ENCODE measurements at regions not wholly inside any gene's neighbourhood (a gene's known extent, or its start where the extent isn't known, plus 50 kb on each side); places are given as distances from the start of the nearest gene placed in this dataset.
A peak's percentile ranks its signal among the peaks of the same experiment; 100 is the strongest.
"Not testable (repeated sequence)": the region's sequence is repeated elsewhere in the genome, so short reads cannot be mapped to it uniquely, and the experiment has no call there.

DNA sequence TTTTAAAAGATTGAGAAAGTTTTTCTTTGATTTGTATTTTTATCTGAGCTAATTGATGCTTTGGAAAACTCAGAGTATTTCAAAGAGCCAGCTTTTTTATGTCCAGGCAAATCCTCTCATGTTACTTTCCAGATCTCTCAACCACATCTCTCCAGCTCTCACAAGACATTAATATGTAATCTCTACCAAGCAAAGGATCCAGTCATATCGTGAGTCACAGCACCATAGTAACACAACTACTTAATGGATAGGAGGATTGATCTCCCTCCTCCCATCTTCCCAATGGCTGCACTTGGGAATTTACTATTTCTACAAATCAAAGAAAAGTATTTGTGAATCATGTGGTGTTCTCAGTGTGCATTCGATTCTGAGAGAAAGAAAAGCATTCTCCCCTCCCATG, 63.3 kb downstream of the POU4F1 start:
- no peak overlapping the region for H3K4me3 ChIP-seq
- Mint-ChIP-seq H3K27ac (no peak overlapping the region), H3K4me1 (peaks cover 13% of the 10 kb centered on the region), H3K36me3 (no peaks in the 10 kb centered on the region), H3K27me3 (ENCODE audit: insufficient read depth, low read depth) (peaks cover 2% of the 10 kb centered on the region), H3K4me3 (no peak overlapping the region), H3K9me3 (no peaks in the 10 kb centered on the region)
- no peaks in the 10 kb centered on the region for H3K9me3 ChIP-seq (ENCODE audit: low read depth)
- H3K27me3 ChIP-seq: no peaks in the 10 kb centered on the region
- no peak for DNase-seq (ENCODE audit: low spot score)
- no peaks in the 10 kb centered on the region for H3K79me2 ChIP-seq (ENCODE audit: low read depth)
- H3K4me1 ChIP-seq: peaks cover 10% of the 10 kb centered on the region
- H3K27ac ChIP-seq: no peak overlapping the region
- H4K20me1 ChIP-seq (ENCODE audit: low read depth): no peaks in the 10 kb centered on the region
- no peaks in the 10 kb centered on the region for H3K36me3 ChIP-seq
- TF ChIP-seq, protein P1, sequence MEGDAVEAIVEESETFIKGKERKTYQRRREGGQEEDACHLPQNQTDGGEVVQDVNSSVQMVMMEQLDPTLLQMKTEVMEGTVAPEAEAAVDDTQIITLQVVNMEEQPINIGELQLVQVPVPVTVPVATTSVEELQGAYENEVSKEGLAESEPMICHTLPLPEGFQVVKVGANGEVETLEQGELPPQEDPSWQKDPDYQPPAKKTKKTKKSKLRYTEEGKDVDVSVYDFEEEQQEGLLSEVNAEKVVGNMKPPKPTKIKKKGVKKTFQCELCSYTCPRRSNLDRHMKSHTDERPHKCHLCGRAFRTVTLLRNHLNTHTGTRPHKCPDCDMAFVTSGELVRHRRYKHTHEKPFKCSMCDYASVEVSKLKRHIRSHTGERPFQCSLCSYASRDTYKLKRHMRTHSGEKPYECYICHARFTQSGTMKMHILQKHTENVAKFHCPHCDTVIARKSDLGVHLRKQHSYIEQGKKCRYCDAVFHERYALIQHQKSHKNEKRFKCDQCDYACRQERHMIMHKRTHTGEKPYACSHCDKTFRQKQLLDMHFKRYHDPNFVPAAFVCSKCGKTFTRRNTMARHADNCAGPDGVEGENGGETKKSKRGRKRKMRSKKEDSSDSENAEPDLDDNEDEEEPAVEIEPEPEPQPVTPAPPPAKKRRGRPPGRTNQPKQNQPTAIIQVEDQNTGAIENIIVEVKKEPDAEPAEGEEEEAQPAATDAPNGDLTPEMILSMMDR (IDR thresholded peaks at IDR 0.05): no peak
- no peak for TF ChIP-seq EZH2phosphoT487 (IDR thresholded peaks at IDR 0.05)
- peaks cover 11% of the 10 kb centered on the region for H3F3A ChIP-seq (ENCODE audit: low read depth)
- no peak overlapping the region for H3K9ac ChIP-seq
- H3K4me2 ChIP-seq: no peak overlapping the region
- peak overlapping the region; percentile 59 for H2AFZ ChIP-seq (replicated peaks)

DNA sequence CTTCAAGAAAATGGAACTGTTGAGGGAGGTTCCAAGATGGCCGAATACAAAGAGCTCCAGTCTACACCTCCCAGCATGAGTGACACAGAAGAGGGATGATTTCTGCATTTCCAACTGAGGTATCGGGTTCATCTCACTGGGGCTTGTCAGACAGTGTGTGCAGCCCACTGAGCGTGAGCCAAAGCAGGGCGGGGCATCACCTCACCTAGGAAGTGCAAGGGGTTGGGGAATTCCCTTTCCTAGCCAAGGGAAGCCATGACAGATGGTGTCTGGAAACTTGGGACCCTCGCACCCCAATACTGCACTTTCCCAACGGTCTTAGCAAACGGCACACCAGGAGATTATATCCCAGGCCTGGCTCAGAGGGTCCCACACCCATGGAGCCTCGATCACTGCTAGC, 77.3 kb downstream of the POU4F1 start:
- not testable (repeated sequence) for H3K27me3 ChIP-seq; H3K4me2 ChIP-seq; H3K9me3 ChIP-seq (ENCODE audit: low read depth); H3K4me1 Mint-ChIP-seq; H3K9ac ChIP-seq; H3K4me3 ChIP-seq; H3K4me1 ChIP-seq; DNase-seq (ENCODE audit: low spot score); H3K27ac ChIP-seq; H3K4me3 Mint-ChIP-seq; H2AFZ ChIP-seq (replicated peaks); H3F3A ChIP-seq (ENCODE audit: low read depth); H3K27me3 Mint-ChIP-seq (ENCODE audit: insufficient read depth, low read depth); H3K36me3 ChIP-seq; H3K79me2 ChIP-seq (ENCODE audit: low read depth); H3K27ac Mint-ChIP-seq; H3K36me3 Mint-ChIP-seq; H4K20me1 ChIP-seq (ENCODE audit: low read depth)
- peaks cover 10% of the 10 kb centered on the region for H3K9me3 Mint-ChIP-seq

DNA sequence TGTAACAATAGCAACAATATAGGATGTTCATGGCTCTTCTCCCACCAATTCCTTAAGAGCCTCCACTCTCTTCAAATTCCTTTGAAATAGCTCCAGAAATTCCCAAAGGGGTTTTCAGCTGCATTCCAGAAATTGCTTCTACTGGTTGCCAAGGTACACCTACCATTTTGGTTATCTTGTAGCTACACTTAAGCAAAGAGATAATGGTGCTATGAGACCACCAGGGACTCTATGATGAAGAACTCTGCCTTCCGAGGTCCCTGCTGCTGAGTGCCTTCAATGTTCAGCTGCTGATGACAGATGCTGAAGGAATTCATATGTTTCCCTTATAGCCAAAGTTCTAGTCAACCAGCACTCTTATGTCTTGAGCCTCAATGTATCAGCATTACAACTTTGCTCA, 78.4 kb downstream of the POU4F1 start:
- Mint-ChIP-seq H3K9me3 (peaks cover 11% of the 10 kb centered on the region), H3K27ac (no peak overlapping the region), H3K4me1 (no peaks in the 10 kb centered on the region), H3K27me3 (ENCODE audit: insufficient read depth, low read depth) (peaks cover 3% of the 10 kb centered on the region), H3K36me3 (peaks cover 2% of the 10 kb centered on the region), H3K4me3 (no peak overlapping the region)
- no peak for DNase-seq (ENCODE audit: low spot score)
- Histone ChIP-seq H3K27ac (no peak overlapping the region), H3K9ac (no peak overlapping the region), H3K79me2 (ENCODE audit: low read depth) (no peaks in the 10 kb centered on the region), H3K4me1 (no peaks in the 10 kb centered on the region), H4K20me1 (ENCODE audit: low read depth) (no peaks in the 10 kb centered on the region), H3F3A (ENCODE audit: low read depth) (no peaks in the 10 kb centered on the region), H3K9me3 (ENCODE audit: low read depth) (no peaks in the 10 kb centered on the region), H3K4me3 (no peak overlapping the region), H3K4me2 (no peak overlapping the region), H3K36me3 (no peaks in the 10 kb centered on the region), H3K27me3 (no peaks in the 10 kb centered on the region), H2AFZ (replicated peaks) (no peak overlapping the region)
- no peak for TF ChIP-seq EZH2phosphoT487 (IDR thresholded peaks at IDR 0.05)
- TF ChIP-seq, protein P1 (IDR thresholded peaks at IDR 0.05): no peak
- TF ChIP-seq EZH2 (IDR thresholded peaks at IDR 0.05): no peak

DNA sequence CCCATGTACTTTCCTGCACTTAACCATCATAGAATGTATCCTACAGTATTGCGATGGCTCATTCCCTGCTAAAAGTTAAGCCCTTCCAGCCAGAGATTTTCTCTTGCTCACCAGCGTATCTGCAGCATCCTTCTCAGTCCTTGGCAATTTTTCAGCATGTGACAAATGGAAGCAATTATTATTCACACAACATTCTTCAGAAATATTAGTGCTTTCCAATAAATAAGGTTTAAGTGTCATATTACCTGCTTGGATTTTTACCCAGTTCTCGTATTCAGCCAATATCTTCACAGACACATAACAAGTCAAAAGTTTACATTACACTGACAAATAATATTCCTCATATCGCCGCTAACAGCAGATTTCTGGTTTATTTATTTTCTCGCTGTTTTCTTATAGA, 82.3 kb downstream of the POU4F1 start:
- no peak overlapping the region for H3K4me3 ChIP-seq
- H3K4me1 ChIP-seq: no peaks in the 10 kb centered on the region
- peaks cover 24% of the 10 kb centered on the region for H3K9me3 Mint-ChIP-seq
- H3K9ac ChIP-seq: no peak overlapping the region
- H3K79me2 ChIP-seq (ENCODE audit: low read depth): no peaks in the 10 kb centered on the region
- no peak overlapping the region for H2AFZ ChIP-seq (replicated peaks)
- peaks cover 2% of the 10 kb centered on the region for H3K36me3 Mint-ChIP-seq
- DNase-seq (ENCODE audit: low spot score): no peak
- TF ChIP-seq EZH2phosphoT487 (IDR thresholded peaks at IDR 0.05) (no peak), EZH2 (IDR thresholded peaks at IDR 0.05) (no peak)
- TF ChIP-seq, protein P1 (IDR thresholded peaks at IDR 0.05): no peak
- no peak overlapping the region for H3K4me2 ChIP-seq
- no peaks in the 10 kb centered on the region for H3K36me3 ChIP-seq
- peaks cover 3% of the 10 kb centered on the region for H3K27me3 Mint-ChIP-seq (ENCODE audit: insufficient read depth, low read depth)
- no peaks in the 10 kb centered on the region for H4K20me1 ChIP-seq (ENCODE audit: low read depth)
- no peaks in the 10 kb centered on the region for H3K27me3 ChIP-seq
- H3K9me3 ChIP-seq (ENCODE audit: low read depth): no peaks in the 10 kb centered on the region
- no peak overlapping the region for H3K27ac Mint-ChIP-seq
- no peaks in the 10 kb centered on the region for H3K4me1 Mint-ChIP-seq
- no peak overlapping the region for H3K4me3 Mint-ChIP-seq
- H3K27ac ChIP-seq: no peak overlapping the region
- H3F3A ChIP-seq (ENCODE audit: low read depth): no peaks in the 10 kb centered on the region

Measured in neural progenitor cell (in vitro differentiated cells).